HEK293 (cell line): ENCODE measurements at regions not wholly inside any gene's neighbourhood (a gene's known extent, or its start where the extent isn't known, plus 50 kb on each side); places are given as distances from the start of the nearest gene placed in this dataset.

Source experiments
- YY1 ChIP-seq: fragments of 450-650 bp; formaldehyde crosslinking; IDR thresholded peaks from 2 replicates; pipeline ENCODE4 v1.5.1; 2018; ENCODE audit warnings: missing biosample characterization, missing genetic modification characterization
- ZNF121 ChIP-seq: fragments of 450-650 bp; formaldehyde crosslinking; IDR thresholded peaks from 2 replicates; pipeline ENCODE4 v1.5.1; 2016; ENCODE audit warnings: missing biosample characterization, missing genetic modification characterization
- ZNF202 ChIP-seq: fragments of 450-650 bp; formaldehyde crosslinking; IDR thresholded peaks from 2 replicates; pipeline ENCODE4 v1.5.1; 2016; ENCODE audit warnings: missing biosample characterization, missing genetic modification characterization, borderline replicate concordance
- ZNF426 ChIP-seq: fragments of 450-650 bp; formaldehyde crosslinking; IDR thresholded peaks from 2 replicates; pipeline ENCODE4 v1.5.1; 2017; ENCODE audit warnings: missing biosample characterization, missing genetic modification characterization, mild to moderate bottlenecking, inconsistent platforms, moderate library complexity
- ZNF530 ChIP-seq: fragments of 450-650 bp; formaldehyde crosslinking; IDR thresholded peaks from 2 replicates; pipeline ENCODE4 v1.5.1; 2016; ENCODE audit warnings: low read depth, missing biosample characterization, missing genetic modification characterization
- ZNF558 ChIP-seq: fragments of 450-650 bp; formaldehyde crosslinking; IDR thresholded peaks from 2 replicates; pipeline ENCODE4 v1.5.1; 2016; ENCODE audit warnings: missing biosample characterization, missing genetic modification characterization
- ZNF624 ChIP-seq: fragments of 450-650 bp; formaldehyde crosslinking; IDR thresholded peaks from 2 replicates; pipeline ENCODE4 v1.5.1; 2017; ENCODE audit warnings: missing biosample characterization, missing genetic modification characterization
- ZNF777 ChIP-seq: fragments of 450-650 bp; formaldehyde crosslinking; IDR thresholded peaks from 2 replicates; pipeline ENCODE4 v1.5.1; 2017; ENCODE audit warnings: missing biosample characterization, missing genetic modification characterization, borderline replicate concordance
- TF ChIP-seq, protein P1 (sequence below): fragments of 450-650 bp; formaldehyde crosslinking; IDR thresholded peaks from 2 replicates; pipeline ENCODE4 v1.5.1; 2016; ENCODE audit warnings: missing biosample characterization, missing genetic modification characterization
- TF ChIP-seq, protein P2 (sequence below): fragments of 450-650 bp; formaldehyde crosslinking; IDR thresholded peaks from 2 replicates; pipeline ENCODE4 v1.5.1; 2016; ENCODE audit warnings: missing biosample characterization, missing genetic modification characterization
- TF ChIP-seq, protein P3 (sequence below): fragments of 450-650 bp; formaldehyde crosslinking; IDR thresholded peaks from 2 replicates; pipeline ENCODE4 v1.5.1; 2016; ENCODE audit warnings: missing biosample characterization, missing genetic modification characterization, borderline replicate concordance
- TF ChIP-seq, protein P4 (sequence below): fragments of 450-650 bp; formaldehyde crosslinking; IDR thresholded peaks from 2 replicates; pipeline ENCODE4 v1.5.1; 2016; ENCODE audit warnings: missing biosample characterization, missing genetic modification characterization

DNA sequence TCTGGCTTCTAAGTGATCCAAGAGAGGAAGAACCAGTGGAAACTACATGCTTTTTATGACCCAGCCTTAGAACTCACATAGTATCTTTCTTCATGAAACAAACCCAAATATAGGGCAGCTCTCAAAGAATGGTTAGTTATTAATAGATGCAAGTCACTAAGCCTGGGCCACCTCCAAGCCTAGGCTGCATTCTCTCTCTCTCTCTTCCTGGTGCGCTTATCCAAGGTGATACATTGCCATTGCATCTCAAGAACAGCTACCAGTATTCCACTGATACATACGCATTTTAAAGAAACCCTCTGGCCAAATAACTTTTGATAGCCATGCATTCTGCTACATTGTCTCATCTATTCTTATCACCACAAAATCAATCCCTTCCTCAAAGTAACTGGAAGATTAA, 455.6 kb upstream of the ADGRL2 start:
- TF ChIP-seq YY1 (tag by site-specific recombination) (no peak), ZNF121 (tag by site-specific recombination) (no peak), ZNF426 (tag by site-specific recombination) (no peak), ZNF558 (no peak), ZNF777 (no peak), ZNF202 (tag by site-specific recombination) (no peak), ZNF624 (tag by site-specific recombination) (no peak), ZNF530 (tag by site-specific recombination) (no peak)
- TF ChIP-seq, protein P1, sequence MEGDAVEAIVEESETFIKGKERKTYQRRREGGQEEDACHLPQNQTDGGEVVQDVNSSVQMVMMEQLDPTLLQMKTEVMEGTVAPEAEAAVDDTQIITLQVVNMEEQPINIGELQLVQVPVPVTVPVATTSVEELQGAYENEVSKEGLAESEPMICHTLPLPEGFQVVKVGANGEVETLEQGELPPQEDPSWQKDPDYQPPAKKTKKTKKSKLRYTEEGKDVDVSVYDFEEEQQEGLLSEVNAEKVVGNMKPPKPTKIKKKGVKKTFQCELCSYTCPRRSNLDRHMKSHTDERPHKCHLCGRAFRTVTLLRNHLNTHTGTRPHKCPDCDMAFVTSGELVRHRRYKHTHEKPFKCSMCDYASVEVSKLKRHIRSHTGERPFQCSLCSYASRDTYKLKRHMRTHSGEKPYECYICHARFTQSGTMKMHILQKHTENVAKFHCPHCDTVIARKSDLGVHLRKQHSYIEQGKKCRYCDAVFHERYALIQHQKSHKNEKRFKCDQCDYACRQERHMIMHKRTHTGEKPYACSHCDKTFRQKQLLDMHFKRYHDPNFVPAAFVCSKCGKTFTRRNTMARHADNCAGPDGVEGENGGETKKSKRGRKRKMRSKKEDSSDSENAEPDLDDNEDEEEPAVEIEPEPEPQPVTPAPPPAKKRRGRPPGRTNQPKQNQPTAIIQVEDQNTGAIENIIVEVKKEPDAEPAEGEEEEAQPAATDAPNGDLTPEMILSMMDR (tag by site-specific recombination), result no peak
- TF ChIP-seq, protein P2, sequence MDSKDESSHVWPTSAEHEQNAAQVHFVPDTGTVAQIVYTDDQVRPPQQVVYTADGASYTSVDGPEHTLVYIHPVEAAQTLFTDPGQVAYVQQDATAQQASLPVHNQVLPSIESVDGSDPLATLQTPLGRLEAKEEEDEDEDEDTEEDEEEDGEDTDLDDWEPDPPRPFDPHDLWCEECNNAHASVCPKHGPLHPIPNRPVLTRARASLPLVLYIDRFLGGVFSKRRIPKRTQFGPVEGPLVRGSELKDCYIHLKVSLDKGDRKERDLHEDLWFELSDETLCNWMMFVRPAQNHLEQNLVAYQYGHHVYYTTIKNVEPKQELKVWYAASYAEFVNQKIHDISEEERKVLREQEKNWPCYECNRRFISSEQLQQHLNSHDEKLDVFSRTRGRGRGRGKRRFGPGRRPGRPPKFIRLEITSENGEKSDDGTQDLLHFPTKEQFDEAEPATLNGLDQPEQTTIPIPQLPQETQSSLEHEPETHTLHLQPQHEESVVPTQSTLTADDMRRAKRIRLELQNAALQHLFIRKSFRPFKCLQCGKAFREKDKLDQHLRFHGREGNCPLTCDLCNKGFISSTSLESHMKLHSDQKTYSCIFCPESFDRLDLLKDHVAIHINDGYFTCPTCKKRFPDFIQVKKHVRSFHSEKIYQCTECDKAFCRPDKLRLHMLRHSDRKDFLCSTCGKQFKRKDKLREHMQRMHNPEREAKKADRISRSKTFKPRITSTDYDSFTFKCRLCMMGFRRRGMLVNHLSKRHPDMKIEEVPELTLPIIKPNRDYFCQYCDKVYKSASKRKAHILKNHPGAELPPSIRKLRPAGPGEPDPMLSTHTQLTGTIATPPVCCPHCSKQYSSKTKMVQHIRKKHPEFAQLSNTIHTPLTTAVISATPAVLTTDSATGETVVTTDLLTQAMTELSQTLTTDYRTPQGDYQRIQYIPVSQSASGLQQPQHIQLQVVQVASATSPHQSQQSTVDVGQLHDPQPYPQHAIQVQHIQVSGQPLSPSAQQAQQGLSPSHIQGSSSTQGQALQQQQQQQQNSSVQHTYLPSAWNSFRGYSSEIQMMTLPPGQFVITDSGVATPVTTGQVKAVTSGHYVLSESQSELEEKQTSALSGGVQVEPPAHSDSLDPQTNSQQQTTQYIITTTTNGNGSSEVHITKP, result no peak
- TF ChIP-seq, protein P3, sequence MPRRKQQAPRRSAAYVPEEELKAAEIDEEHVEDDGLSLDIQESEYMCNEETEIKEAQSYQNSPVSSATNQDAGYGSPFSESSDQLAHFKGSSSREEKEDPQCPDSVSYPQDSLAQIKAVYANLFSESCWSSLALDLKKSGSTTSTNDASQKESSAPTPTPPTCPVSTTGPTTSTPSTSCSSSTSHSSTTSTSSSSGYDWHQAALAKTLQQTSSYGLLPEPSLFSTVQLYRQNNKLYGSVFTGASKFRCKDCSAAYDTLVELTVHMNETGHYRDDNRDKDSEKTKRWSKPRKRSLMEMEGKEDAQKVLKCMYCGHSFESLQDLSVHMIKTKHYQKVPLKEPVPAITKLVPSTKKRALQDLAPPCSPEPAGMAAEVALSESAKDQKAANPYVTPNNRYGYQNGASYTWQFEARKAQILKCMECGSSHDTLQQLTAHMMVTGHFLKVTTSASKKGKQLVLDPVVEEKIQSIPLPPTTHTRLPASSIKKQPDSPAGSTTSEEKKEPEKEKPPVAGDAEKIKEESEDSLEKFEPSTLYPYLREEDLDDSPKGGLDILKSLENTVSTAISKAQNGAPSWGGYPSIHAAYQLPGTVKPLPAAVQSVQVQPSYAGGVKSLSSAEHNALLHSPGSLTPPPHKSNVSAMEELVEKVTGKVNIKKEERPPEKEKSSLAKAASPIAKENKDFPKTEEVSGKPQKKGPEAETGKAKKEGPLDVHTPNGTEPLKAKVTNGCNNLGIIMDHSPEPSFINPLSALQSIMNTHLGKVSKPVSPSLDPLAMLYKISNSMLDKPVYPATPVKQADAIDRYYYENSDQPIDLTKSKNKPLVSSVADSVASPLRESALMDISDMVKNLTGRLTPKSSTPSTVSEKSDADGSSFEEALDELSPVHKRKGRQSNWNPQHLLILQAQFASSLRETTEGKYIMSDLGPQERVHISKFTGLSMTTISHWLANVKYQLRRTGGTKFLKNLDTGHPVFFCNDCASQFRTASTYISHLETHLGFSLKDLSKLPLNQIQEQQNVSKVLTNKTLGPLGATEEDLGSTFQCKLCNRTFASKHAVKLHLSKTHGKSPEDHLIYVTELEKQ (tag by site-specific recombination), result no peak
- TF ChIP-seq, protein P4, sequence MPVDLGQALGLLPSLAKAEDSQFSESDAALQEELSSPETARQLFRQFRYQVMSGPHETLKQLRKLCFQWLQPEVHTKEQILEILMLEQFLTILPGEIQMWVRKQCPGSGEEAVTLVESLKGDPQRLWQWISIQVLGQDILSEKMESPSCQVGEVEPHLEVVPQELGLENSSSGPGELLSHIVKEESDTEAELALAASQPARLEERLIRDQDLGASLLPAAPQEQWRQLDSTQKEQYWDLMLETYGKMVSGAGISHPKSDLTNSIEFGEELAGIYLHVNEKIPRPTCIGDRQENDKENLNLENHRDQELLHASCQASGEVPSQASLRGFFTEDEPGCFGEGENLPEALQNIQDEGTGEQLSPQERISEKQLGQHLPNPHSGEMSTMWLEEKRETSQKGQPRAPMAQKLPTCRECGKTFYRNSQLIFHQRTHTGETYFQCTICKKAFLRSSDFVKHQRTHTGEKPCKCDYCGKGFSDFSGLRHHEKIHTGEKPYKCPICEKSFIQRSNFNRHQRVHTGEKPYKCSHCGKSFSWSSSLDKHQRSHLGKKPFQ, result no peak
